Liver (tissue), 8 donors: ENCODE measurements at regions not wholly inside any gene's neighbourhood (a gene's known extent, or its start where the extent isn't known, plus 50 kb on each side); places are given as distances from the start of the nearest gene placed in this dataset.

Source experiments
- DNase-seq: peaks from one replicate; pipeline ENCODE4 v3.0.0-alpha.2; 2017; ENCODE audit warnings: low spot score
- H3K27ac ChIP-seq, 2 donors: one replicate each; pipeline ENCODE4 v1.7.0; 2013; ENCODE audit warnings: inconsistent platforms in 2 of 2, low read length in 2 of 2, control low read depth in 1 of 2, low read depth in 1 of 2, mild to moderate bottlenecking in 1 of 2
- H3K27me3 ChIP-seq, 4 donors: one replicate each; pipeline versions ENCODE4 v1.6.1 to v1.7.0; 2013; ENCODE audit warnings: low read length in 3 of 4, inconsistent platforms in 1 of 4, mild to moderate bottlenecking in 1 of 4, moderate library complexity in 1 of 4; ENCODE audit not compliant: control insufficient read depth in 4 of 4, insufficient read depth in 4 of 4
- H3K36me3 ChIP-seq, 4 donors: one replicate each; pipeline versions ENCODE4 v1.6.1 to v1.7.0; 2013; ENCODE audit warnings: low read length in 3 of 4, mild to moderate bottlenecking in 3 of 4, low read depth in 1 of 4, moderate library complexity in 1 of 4; ENCODE audit not compliant: control insufficient read depth in 4 of 4, insufficient read depth in 3 of 4
- H3K4me1 ChIP-seq, 4 donors: one replicate each; pipeline versions ENCODE4 v1.6.1 to v1.7.0; 2013; ENCODE audit warnings: low read length in 3 of 4, mild to moderate bottlenecking in 3 of 4, moderate library complexity in 1 of 4; ENCODE audit not compliant: control insufficient read depth in 4 of 4, insufficient read depth in 4 of 4
- H3K4me3 ChIP-seq, 3 donors: one replicate each; pipeline versions ENCODE4 v1.6.1 to v1.7.0; 2013; ENCODE audit warnings: low read length in 3 of 3, control low read depth in 1 of 3, low read depth in 1 of 3, mild to moderate bottlenecking in 1 of 3
- H3K9ac ChIP-seq, 2 donors: one replicate each; pipeline ENCODE4 v1.7.0; 2013; ENCODE audit warnings: low read length in 2 of 2, mild to moderate bottlenecking in 2 of 2, moderate library complexity in 2 of 2, control low read depth in 1 of 2, low read depth in 1 of 2
- H3K9me3 ChIP-seq, 4 donors: one replicate each; pipeline versions ENCODE4 v1.6.1 to v1.7.0; 2013; ENCODE audit warnings: low read length in 3 of 4; ENCODE audit not compliant: control insufficient read depth in 4 of 4
- ATF3 ChIP-seq: IDR thresholded peaks from 2 replicates; pipeline ENCODE4 v1.6.1; 2016; ENCODE audit warnings: antibody characterized with exemption
- CTCF ChIP-seq: fragments of 150-350 bp; IDR thresholded peaks from 2 replicates; pipeline ENCODE4 v1.5.1; 2017; ENCODE audit warnings: improper control_type of control experiment, low read depth, low read length; ENCODE audit not compliant: missing input control
- EGR1 ChIP-seq, 2 donors: IDR thresholded peaks; 2 replicates each; pipeline ENCODE4 v1.6.1; 2016 to 2018; ENCODE audit warnings: antibody characterized with exemption in 2 of 2, low read depth in 2 of 2
- FOXA1 ChIP-seq: IDR thresholded peaks from 2 replicates; pipeline ENCODE4 v1.6.1; 2016; ENCODE audit warnings: antibody characterized with exemption
- FOXA2 ChIP-seq: IDR thresholded peaks from 2 replicates; pipeline ENCODE4 v1.6.1; 2016; ENCODE audit warnings: antibody characterized with exemption
- GABPA ChIP-seq, 2 donors: IDR thresholded peaks in 1 of 2; conservative IDR thresholded peaks in 1 of 2; 2 replicates each; pipeline ENCODE4 v1.6.1; 2016; ENCODE audit warnings: antibody characterized with exemption in 2 of 2, mild to moderate bottlenecking in 1 of 2, moderate library complexity in 1 of 2
- HNF4A ChIP-seq, 2 donors: conservative IDR thresholded peaks; 2 replicates each; pipeline ENCODE4 v1.6.1; 2016; ENCODE audit warnings: antibody characterized with exemption in 2 of 2, mild to moderate bottlenecking in 2 of 2
- HNF4G ChIP-seq: IDR thresholded peaks from 2 replicates; pipeline ENCODE4 v1.6.1; 2016; ENCODE audit warnings: antibody characterized with exemption
- JUND ChIP-seq, 2 donors: IDR thresholded peaks; 2 replicates each; pipeline ENCODE4 v1.6.1; 2016; ENCODE audit warnings: antibody characterized with exemption in 2 of 2
- MAX ChIP-seq: IDR thresholded peaks from 2 replicates; pipeline ENCODE4 v1.6.1; 2016; ENCODE audit warnings: antibody characterized with exemption
- NR2F2 ChIP-seq: IDR thresholded peaks from 2 replicates; pipeline ENCODE4 v1.6.1; 2016; ENCODE audit warnings: antibody characterized with exemption
- RAD21 ChIP-seq, 2 donors: IDR thresholded peaks; 2 replicates each; pipeline ENCODE4 v1.6.1; 2016; ENCODE audit warnings: antibody characterized with exemption in 2 of 2, mild to moderate bottlenecking in 2 of 2
- REST ChIP-seq: IDR thresholded peaks from 2 replicates; pipeline ENCODE4 v1.6.1; 2016; ENCODE audit warnings: antibody characterized with exemption, mild to moderate bottlenecking
- RXRA ChIP-seq, 2 donors: IDR thresholded peaks; 2 replicates each; pipeline ENCODE4 v1.6.1; 2017 to 2018; ENCODE audit warnings: antibody characterized with exemption in 2 of 2, mild to moderate bottlenecking in 1 of 2
- TAF1 ChIP-seq: conservative IDR thresholded peaks from 2 replicates; pipeline ENCODE4 v1.6.1; 2016; ENCODE audit warnings: antibody characterized with exemption, mild to moderate bottlenecking
- YY1 ChIP-seq: IDR thresholded peaks from 2 replicates; pipeline ENCODE4 v1.6.1; 2016; ENCODE audit warnings: antibody characterized with exemption, mild to moderate bottlenecking
- ZBTB33 ChIP-seq: IDR thresholded peaks from 2 replicates; pipeline ENCODE4 v1.6.1; 2016; ENCODE audit warnings: antibody characterized with exemption
- WGBS: extraction: QIAGEN DNeasy Blood & Tissue Kit; methylation state at CpG from one replicate; pipeline ENCODE4 v1.1.7; 2013; 5-methylcytosine and 5-hydroxymethylcytosine counted together
- donor health status: healthy.
- donor health status: healthy.
- donor health status: healthy.
- donor health status: healthy.
- donor health status: healthy.

- Histone ChIP-seq H3K9ac (no peak overlapping the region), H3K27ac (no peak overlapping the region), H3K4me1 (no peaks in the 10 kb centered on the region), H3K36me3 (no peaks in the 10 kb centered on the region), H3K4me3 (no peak overlapping the region), H3K27me3 (no peaks in the 10 kb centered on the region), H3K9me3 (no peaks in the 10 kb centered on the region)
- DNase-seq, result no peak
- WGBS, result 67% methylated on average over 3 of the region's 3 CpGs
- TF ChIP-seq YY1, result no peak
- TF ChIP-seq JUND (IDR thresholded peaks at IDR 0.05), result no peak
- TF ChIP-seq MAX, result no peak
- no peak for TF ChIP-seq CTCF
- TF ChIP-seq TAF1, result no peak
- TF ChIP-seq REST, result no peak
- TF ChIP-seq FOXA2, result no peak
- TF ChIP-seq RAD21 (IDR thresholded peaks at IDR 0.05), result no peak
Measured at GRCh38 chr4:89535251-89535650, 227.7 kb upstream of the GPRIN3 start.

- H3K4me1 ChIP-seq, result no peaks in the 10 kb centered on the region
- no peaks in the 10 kb centered on the region for H3K27me3 ChIP-seq
- H3K9ac ChIP-seq, result no peak overlapping the region
- H3K36me3 ChIP-seq, result no peaks in the 10 kb centered on the region
- no peaks in the 10 kb centered on the region for H3K9me3 ChIP-seq
- TF ChIP-seq YY1 (no peak), FOXA2 (no peak), EGR1 (IDR thresholded peaks at IDR 0.05; ENCODE audit: low read depth in 2 of 2) (no peak), JUND (IDR thresholded peaks at IDR 0.05) (no peak), ZBTB33 (no peak), GABPA (IDR thresholded peaks at IDR 0.05 in 1 of 2, conservative IDR thresholded peaks at IDR 0.05 in 1 of 2) (no peak), HNF4A (conservative IDR thresholded peaks at IDR 0.05) (no peak), HNF4G (no peak), FOXA1 (no peak), TAF1 (no peak), REST (no peak), CTCF (no peak), ATF3 (no peak), RXRA (IDR thresholded peaks at IDR 0.05) (no peak), NR2F2 (no peak)
- DNase-seq, result no peak
- H3K4me3 ChIP-seq, result no peak overlapping the region
- H3K27ac ChIP-seq, result no peak overlapping the region
Measured at GRCh38 chr4:89534356-89534755, 226.8 kb upstream of the GPRIN3 start.
